ENCODE measurements at regions not wholly inside any gene's neighbourhood (a gene's known extent, or its start where the extent isn't known, plus 50 kb on each side); places are given as distances from the start of the nearest gene placed in this dataset.

DNA sequence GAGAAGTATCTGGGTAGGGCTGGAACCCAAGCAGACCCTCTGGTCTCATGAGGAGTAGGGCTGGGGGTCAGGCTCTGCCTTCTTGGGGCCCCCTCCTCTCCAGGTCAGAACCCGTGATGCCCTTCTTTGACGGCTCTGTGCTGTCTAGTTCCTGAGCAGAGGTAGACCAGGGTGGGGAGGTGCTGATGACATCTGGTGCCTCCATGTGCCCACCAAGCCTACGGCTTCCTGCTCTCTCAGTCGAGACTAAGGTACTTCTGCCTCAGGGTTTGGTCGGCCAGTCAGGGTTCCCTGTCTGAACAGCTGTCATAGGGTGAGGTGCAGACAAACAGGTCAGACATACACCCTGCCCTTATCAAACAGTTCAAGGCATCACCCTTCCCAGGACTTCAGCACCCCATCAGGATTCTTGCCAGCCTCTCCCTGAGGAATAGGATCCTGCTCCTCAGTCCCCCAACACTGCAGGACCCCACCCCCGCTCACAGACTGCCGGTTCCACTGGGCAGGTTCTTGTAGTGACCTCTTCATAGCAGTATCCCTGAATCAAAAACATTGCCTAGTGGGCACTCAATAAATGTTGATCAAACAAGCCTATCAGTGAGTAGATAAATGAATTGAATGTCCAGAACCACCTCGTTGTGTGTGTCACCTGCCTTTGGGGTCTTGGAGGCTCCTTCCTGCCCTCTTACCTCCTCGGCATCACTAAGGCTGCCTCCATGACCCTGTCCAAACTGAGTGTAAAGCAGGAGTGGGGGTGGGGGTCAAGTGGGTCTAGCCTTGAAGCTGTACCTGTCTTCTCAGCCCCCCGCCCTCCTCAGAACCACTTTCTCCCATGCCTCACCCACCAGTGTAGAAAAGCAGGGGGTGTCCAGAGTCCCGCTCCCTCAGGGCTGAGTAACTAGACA is 158.2 kb downstream of the BUD13 start:
- H3K9ac ChIP-seq (ENCODE audit: low read length) = no peak overlapping the region
- no peak overlapping the region for H2AFZ ChIP-seq (ENCODE audit: low read depth, low read length)
- H3K79me2 ChIP-seq (ENCODE audit: low read length) = no peaks in the 10 kb centered on the region
- no peak overlapping the region for H3K4me3 ChIP-seq (ENCODE audit: low read length)
- H4K20me1 ChIP-seq (ENCODE audit: insufficient read depth, low read length) = no peaks in the 10 kb centered on the region
- no peak overlapping the region for H3K4me2 ChIP-seq (ENCODE audit: low read length)
- H3K27me3 ChIP-seq (ENCODE audit: low read depth, low read length) = peaks cover 16% of the 10 kb centered on the region
- no peak overlapping the region for H3K27ac ChIP-seq (ENCODE audit: low read length)
- TF ChIP-seq, protein P1, sequence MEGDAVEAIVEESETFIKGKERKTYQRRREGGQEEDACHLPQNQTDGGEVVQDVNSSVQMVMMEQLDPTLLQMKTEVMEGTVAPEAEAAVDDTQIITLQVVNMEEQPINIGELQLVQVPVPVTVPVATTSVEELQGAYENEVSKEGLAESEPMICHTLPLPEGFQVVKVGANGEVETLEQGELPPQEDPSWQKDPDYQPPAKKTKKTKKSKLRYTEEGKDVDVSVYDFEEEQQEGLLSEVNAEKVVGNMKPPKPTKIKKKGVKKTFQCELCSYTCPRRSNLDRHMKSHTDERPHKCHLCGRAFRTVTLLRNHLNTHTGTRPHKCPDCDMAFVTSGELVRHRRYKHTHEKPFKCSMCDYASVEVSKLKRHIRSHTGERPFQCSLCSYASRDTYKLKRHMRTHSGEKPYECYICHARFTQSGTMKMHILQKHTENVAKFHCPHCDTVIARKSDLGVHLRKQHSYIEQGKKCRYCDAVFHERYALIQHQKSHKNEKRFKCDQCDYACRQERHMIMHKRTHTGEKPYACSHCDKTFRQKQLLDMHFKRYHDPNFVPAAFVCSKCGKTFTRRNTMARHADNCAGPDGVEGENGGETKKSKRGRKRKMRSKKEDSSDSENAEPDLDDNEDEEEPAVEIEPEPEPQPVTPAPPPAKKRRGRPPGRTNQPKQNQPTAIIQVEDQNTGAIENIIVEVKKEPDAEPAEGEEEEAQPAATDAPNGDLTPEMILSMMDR (IDR thresholded peaks at IDR 0.05; ENCODE audit: low read depth, low read length) = no peak
- no peaks in the 10 kb centered on the region for H3K36me3 ChIP-seq (replicated peaks; ENCODE audit: low read depth, low read length)
- H3K9me3 ChIP-seq (ENCODE audit: insufficient read depth, low read length) = no peaks in the 10 kb centered on the region
- H3K4me1 ChIP-seq (ENCODE audit: low read length) = no peaks in the 10 kb centered on the region

DNA sequence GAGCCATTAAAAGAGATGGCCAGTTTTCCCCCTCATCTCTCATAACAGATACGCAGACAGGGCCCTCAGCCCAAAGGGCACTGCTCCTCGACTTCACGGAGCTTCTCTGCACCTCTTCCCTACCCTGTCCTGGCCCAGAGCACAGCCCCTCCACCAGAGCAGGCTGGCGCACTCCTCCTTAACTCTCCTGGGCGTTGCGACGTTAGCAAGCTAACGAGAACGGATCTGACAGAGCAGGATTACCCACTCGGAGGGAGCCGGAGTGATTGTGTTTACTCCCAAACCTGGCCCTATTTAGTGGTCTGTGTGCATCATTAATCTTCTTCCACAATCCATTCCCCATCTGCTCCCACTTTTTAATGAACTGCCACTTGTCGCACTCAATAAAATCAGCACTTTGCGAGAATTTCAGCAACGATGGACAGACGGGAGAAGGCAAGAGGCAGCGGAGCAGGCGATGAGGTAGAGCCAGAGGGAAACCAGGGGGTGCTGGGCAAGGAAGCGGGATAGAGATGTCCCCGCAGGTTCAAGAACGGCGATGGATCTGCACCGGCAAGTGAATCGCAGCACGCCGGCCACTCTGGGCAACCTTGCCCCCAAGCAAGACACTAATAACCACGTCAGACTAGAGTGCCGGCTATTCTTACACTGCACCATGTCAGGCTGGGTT is 159.4 kb downstream of the BUD13 start:
- no peaks in the 10 kb centered on the region for H3K36me3 ChIP-seq (replicated peaks; ENCODE audit: low read depth, low read length)
- TF ChIP-seq, protein P1 (IDR thresholded peaks at IDR 0.05; ENCODE audit: low read depth, low read length) = no peak
- no peak for TF ChIP-seq EZH2phosphoT487 (IDR thresholded peaks at IDR 0.05; ENCODE audit: low read depth)

DNA sequence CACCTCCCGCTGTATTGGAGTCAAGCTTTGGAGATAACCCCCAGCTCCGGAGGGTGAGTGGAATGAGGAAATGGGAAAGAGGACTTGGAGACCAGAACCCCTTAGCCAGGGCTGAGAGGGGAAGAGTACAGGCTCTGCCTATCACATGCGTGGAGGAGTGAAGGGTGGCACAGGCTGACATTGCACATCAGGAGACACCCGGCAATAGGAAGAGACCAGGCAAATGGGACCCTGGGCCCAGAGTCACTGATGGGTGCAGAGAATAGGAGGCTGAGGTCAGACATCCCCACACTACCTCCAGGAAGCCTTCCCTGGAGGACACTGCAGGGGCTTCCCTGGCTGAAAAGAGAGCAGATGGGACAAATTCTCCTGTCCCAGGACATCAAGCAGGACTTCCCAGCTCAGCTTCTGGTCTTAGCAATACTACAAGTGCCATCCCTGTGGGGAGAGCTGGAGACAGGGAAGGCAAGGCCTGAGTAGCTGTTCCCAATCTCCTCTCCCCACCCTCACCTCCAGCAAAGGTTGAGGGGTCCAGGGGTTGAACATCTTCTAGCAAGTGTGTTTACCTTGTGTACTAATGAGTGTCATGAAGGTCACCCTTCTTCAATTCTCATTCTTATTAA is 160.7 kb downstream of the BUD13 start:
- no peaks in the 10 kb centered on the region for H3K79me2 ChIP-seq (ENCODE audit: low read length)
- peaks cover 16% of the 10 kb centered on the region for H3K27me3 ChIP-seq (ENCODE audit: low read depth, low read length)
- no peak overlapping the region for H2AFZ ChIP-seq (ENCODE audit: low read depth, low read length)
- no peaks in the 10 kb centered on the region for H3K4me1 ChIP-seq (ENCODE audit: low read length)
- no peak overlapping the region for H3K27ac ChIP-seq (ENCODE audit: low read length)
- H3K9ac ChIP-seq (ENCODE audit: low read length) = no peak overlapping the region
- H3K9me3 ChIP-seq (ENCODE audit: insufficient read depth, low read length) = no peaks in the 10 kb centered on the region
- H3K36me3 ChIP-seq (replicated peaks; ENCODE audit: low read depth, low read length) = no peaks in the 10 kb centered on the region
- H3K4me2 ChIP-seq (ENCODE audit: low read length) = no peak overlapping the region
- TF ChIP-seq, protein P1 (IDR thresholded peaks at IDR 0.05; ENCODE audit: low read depth, low read length) = no peak
- TF ChIP-seq EZH2phosphoT487 (IDR thresholded peaks at IDR 0.05; ENCODE audit: low read depth) = no peak
- no peaks in the 10 kb centered on the region for H4K20me1 ChIP-seq (ENCODE audit: insufficient read depth, low read length)
- H3K4me3 ChIP-seq (ENCODE audit: low read length) = no peak overlapping the region

More for the DNA sequence above, 159.4 kb downstream of the BUD13 start:
- Histone ChIP-seq H3K79me2 (ENCODE audit: low read length) (no peaks in the 10 kb centered on the region), H3K4me3 (ENCODE audit: low read length) (no peak overlapping the region), H3K27me3 (ENCODE audit: low read depth, low read length) (peaks cover 16% of the 10 kb centered on the region), H3K27ac (ENCODE audit: low read length) (no peak overlapping the region), H3K4me2 (ENCODE audit: low read length) (no peak overlapping the region), H3K9me3 (ENCODE audit: insufficient read depth, low read length) (no peaks in the 10 kb centered on the region), H3K9ac (ENCODE audit: low read length) (no peak overlapping the region), H4K20me1 (ENCODE audit: insufficient read depth, low read length) (no peaks in the 10 kb centered on the region), H2AFZ (ENCODE audit: low read depth, low read length) (no peak overlapping the region), H3K4me1 (ENCODE audit: low read length) (no peaks in the 10 kb centered on the region)

DNA sequence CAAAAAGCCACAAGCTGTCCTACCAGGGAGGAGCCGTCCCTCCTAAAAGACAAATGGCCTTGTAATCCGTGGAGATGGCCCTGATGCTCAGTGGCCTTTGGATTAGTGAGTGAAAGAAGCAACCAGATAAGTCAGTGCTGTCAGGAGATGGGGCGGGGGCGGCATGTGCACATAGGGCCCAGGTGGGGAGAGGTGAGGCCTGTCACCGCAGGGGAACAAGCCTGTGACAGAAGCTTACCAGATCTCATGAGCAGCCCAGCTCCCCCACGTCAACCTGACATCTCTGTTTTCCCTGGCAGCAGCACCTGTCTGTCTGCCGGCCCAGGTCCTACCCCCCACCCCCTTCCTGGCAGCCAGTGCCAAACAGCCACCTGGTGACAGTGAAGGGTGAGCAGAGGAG is 162.6 kb downstream of the BUD13 start:
- no peaks in the 10 kb centered on the region for H3K4me1 ChIP-seq (ENCODE audit: low read length)
- no peak overlapping the region for H3K4me2 ChIP-seq (ENCODE audit: low read length)
- H3K9ac ChIP-seq (ENCODE audit: low read length) = no peak overlapping the region
- no peak for TF ChIP-seq EZH2phosphoT487 (IDR thresholded peaks at IDR 0.05; ENCODE audit: low read depth)
- TF ChIP-seq, protein P1 (IDR thresholded peaks at IDR 0.05; ENCODE audit: low read depth, low read length) = no peak
- H2AFZ ChIP-seq (ENCODE audit: low read depth, low read length) = no peak overlapping the region
- no peaks in the 10 kb centered on the region for H3K79me2 ChIP-seq (ENCODE audit: low read length)
- peaks cover 16% of the 10 kb centered on the region for H3K27me3 ChIP-seq (ENCODE audit: low read depth, low read length)
- no peaks in the 10 kb centered on the region for H3K36me3 ChIP-seq (replicated peaks; ENCODE audit: low read depth, low read length)
- H3K4me3 ChIP-seq (ENCODE audit: low read length) = no peak overlapping the region
- no peaks in the 10 kb centered on the region for H3K9me3 ChIP-seq (ENCODE audit: insufficient read depth, low read length)
- 0 out of 2 replicates have a peak, but pooled peaks cover 6% of the 10 kb centered on the region for H4K20me1 ChIP-seq (ENCODE audit: insufficient read depth, low read length)
- H3K27ac ChIP-seq (ENCODE audit: low read length) = no peak overlapping the region

All from OCI-LY3 (cell line).